Neural cell (in vitro differentiated cells): ENCODE measurements at regions not wholly inside any gene's neighbourhood (a gene's known extent, or its start where the extent isn't known, plus 50 kb on each side); places are given as distances from the start of the nearest gene placed in this dataset.

Experiments
- H2AFZ ChIP-seq: fragments of 200-600, 300-800 bp; sonication (generic), shearing (Covaris generic); 2 replicates; pipeline ENCODE4 v1.6.0; 2014; ENCODE audit warnings: low read depth, mild to moderate bottlenecking, antibody characterized with exemption, low read length, moderate library complexity
- H3F3A ChIP-seq: fragments of 200-600 bp; shearing (Covaris generic); 2 replicates; pipeline ENCODE4 v1.6.1; 2016; ENCODE audit warnings: mild to moderate bottlenecking, moderate library complexity, mixed read lengths, antibody characterized with exemption, low read length; ENCODE audit not compliant: insufficient read depth, poor library complexity, severe bottlenecking
- H3K27ac ChIP-seq: fragments of 200-600, 300-800 bp; sonication (generic), shearing (Covaris generic); 2 replicates; pipeline ENCODE4 v1.5.1; 2014; ENCODE audit warnings: mild to moderate bottlenecking, low read length, moderate library complexity
- H3K27me3 ChIP-seq: fragments of 300-800, 200-600 bp; sonication (generic), shearing (Covaris generic); 2 replicates; pipeline ENCODE4 v1.6.0; 2014; ENCODE audit warnings: mild to moderate bottlenecking, low read depth, low read length, moderate library complexity; ENCODE audit not compliant: insufficient read depth
- H3K36me3 ChIP-seq: fragments of 300-800, 200-600 bp; sonication (generic), shearing (Covaris generic); 2 replicates; pipeline ENCODE4 v1.5.1; 2014; ENCODE audit warnings: mild to moderate bottlenecking, antibody characterized with exemption, low read length, moderate library complexity; ENCODE audit not compliant: insufficient read depth
- H3K4me2 ChIP-seq: fragments of 300-800, 200-600 bp; sonication (generic), shearing (Covaris generic); 2 replicates; pipeline ENCODE4 v1.6.0; 2014; ENCODE audit warnings: mild to moderate bottlenecking, low read length
- H3K4me3 ChIP-seq: fragments of 300-800, 200-600 bp; sonication (generic), shearing (Covaris generic); 2 replicates; pipeline ENCODE4 v1.5.1; 2014; ENCODE audit warnings: mild to moderate bottlenecking, low read length, moderate library complexity
- H3K79me2 ChIP-seq: fragments of 200-600 bp; shearing (Covaris generic); replicated peaks from 2 replicates; pipeline ENCODE4 v1.6.0; 2014; ENCODE audit warnings: mild to moderate bottlenecking, low read length, moderate library complexity; ENCODE audit not compliant: insufficient read depth
- H3K9ac ChIP-seq: fragments of 300-800, 200-600 bp; sonication (generic), shearing (Covaris generic); 2 replicates; pipeline ENCODE4 v1.6.1; 2016; ENCODE audit warnings: mild to moderate bottlenecking, low read length, mixed read lengths
- H3K9me2 ChIP-seq: fragments of 200-600 bp; shearing (Covaris generic); 2 replicates; pipeline ENCODE4 v1.6.1; 2016; ENCODE audit warnings: mild to moderate bottlenecking, low read length, mixed read lengths; ENCODE audit not compliant: insufficient read depth
- H3K9me3 ChIP-seq: fragments of 200-600, 300-800 bp; sonication (generic), shearing (Covaris generic); 2 replicates; pipeline ENCODE4 v1.6.1; 2016; ENCODE audit warnings: mild to moderate bottlenecking, mixed run types, low read length, moderate library complexity, mixed read lengths
- H4K20me1 ChIP-seq: fragments of 200-600 bp; shearing (Covaris generic); 2 replicates; pipeline ENCODE4 v1.6.1; 2016; ENCODE audit warnings: mild to moderate bottlenecking, mixed run types; ENCODE audit not compliant: insufficient read depth
- EP300 ChIP-seq: fragments of 450-650 bp; conservative IDR thresholded peaks from 2 replicates; pipeline ENCODE4 v1.6.1; 2014; ENCODE audit warnings: antibody characterized with exemption, mild to moderate bottlenecking, moderate library complexity; ENCODE audit not compliant: poor library complexity, severe bottlenecking
- EZH2 ChIP-seq: fragments of 200-600, 300-800 bp; shearing (Covaris generic), sonication (generic); IDR thresholded peaks from 2 replicates; pipeline ENCODE4 v1.6.1; 2014; ENCODE audit warnings: antibody characterized with exemption, low read length, borderline replicate concordance, mild to moderate bottlenecking; ENCODE audit not compliant: insufficient read depth, poor library complexity, severe bottlenecking
- MXI1 ChIP-seq: fragments of 450-650 bp; conservative IDR thresholded peaks from 2 replicates; pipeline ENCODE4 v1.6.1; 2014; ENCODE audit warnings: antibody characterized with exemption, mild to moderate bottlenecking; ENCODE audit not compliant: poor library complexity, severe bottlenecking
- POLR2AphosphoS5 ChIP-seq: IDR thresholded peaks from 2 replicates; pipeline ENCODE4 v1.6.1; 2012
- RAD21 ChIP-seq: fragments of 450-650 bp; conservative IDR thresholded peaks from 2 replicates; pipeline ENCODE4 v1.6.1; 2014; ENCODE audit warnings: antibody characterized with exemption, mild to moderate bottlenecking, moderate library complexity
- REST ChIP-seq: IDR thresholded peaks from 2 replicates; pipeline ENCODE4 v1.6.1; 2012; ENCODE audit warnings: borderline replicate concordance
- SMC3 ChIP-seq: fragments of 450-650 bp; conservative IDR thresholded peaks from 2 replicates; pipeline ENCODE4 v1.6.1; 2014; ENCODE audit warnings: antibody characterized with exemption, mild to moderate bottlenecking, moderate library complexity; ENCODE audit not compliant: poor library complexity
- TAF1 ChIP-seq: IDR thresholded peaks from 2 replicates; pipeline ENCODE4 v1.6.1; 2012; ENCODE audit warnings: low read depth
- TF ChIP-seq, protein P1 (sequence below): fragments of 450-650 bp; IDR thresholded peaks from 2 replicates; pipeline ENCODE4 v1.5.1; 2014; ENCODE audit warnings: antibody characterized with exemption, mild to moderate bottlenecking, moderate library complexity; ENCODE audit not compliant: poor library complexity, severe bottlenecking

GRCh38 chr16:49108611-49109010 is 173.0 kb downstream of the CBLN1 start:
- Histone ChIP-seq H3K79me2 (no peaks in the 10 kb centered on the region), H3K9me3 (no peaks in the 10 kb centered on the region), H3K36me3 (no peaks in the 10 kb centered on the region), H3K27me3 (no peaks in the 10 kb centered on the region), H3K27ac (no peak overlapping the region), H3F3A (no peaks in the 10 kb centered on the region), H3K4me3 (no peak overlapping the region), H3K9me2 (no peaks in the 10 kb centered on the region), H4K20me1 (no peaks in the 10 kb centered on the region), H3K9ac (no peak overlapping the region), H2AFZ (no peak overlapping the region), H3K4me2 (no peak overlapping the region)
- TF ChIP-seq RAD21, result no peak
- TF ChIP-seq MXI1, result no peak
- TF ChIP-seq TAF1, result no peak
- TF ChIP-seq SMC3, result no peak
- no peak for TF ChIP-seq REST
- no peak for TF ChIP-seq EP300
- TF ChIP-seq EZH2, result no peak
- TF ChIP-seq, protein P1, sequence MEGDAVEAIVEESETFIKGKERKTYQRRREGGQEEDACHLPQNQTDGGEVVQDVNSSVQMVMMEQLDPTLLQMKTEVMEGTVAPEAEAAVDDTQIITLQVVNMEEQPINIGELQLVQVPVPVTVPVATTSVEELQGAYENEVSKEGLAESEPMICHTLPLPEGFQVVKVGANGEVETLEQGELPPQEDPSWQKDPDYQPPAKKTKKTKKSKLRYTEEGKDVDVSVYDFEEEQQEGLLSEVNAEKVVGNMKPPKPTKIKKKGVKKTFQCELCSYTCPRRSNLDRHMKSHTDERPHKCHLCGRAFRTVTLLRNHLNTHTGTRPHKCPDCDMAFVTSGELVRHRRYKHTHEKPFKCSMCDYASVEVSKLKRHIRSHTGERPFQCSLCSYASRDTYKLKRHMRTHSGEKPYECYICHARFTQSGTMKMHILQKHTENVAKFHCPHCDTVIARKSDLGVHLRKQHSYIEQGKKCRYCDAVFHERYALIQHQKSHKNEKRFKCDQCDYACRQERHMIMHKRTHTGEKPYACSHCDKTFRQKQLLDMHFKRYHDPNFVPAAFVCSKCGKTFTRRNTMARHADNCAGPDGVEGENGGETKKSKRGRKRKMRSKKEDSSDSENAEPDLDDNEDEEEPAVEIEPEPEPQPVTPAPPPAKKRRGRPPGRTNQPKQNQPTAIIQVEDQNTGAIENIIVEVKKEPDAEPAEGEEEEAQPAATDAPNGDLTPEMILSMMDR, result no peak
- no peak for TF ChIP-seq POLR2AphosphoS5

DNA sequence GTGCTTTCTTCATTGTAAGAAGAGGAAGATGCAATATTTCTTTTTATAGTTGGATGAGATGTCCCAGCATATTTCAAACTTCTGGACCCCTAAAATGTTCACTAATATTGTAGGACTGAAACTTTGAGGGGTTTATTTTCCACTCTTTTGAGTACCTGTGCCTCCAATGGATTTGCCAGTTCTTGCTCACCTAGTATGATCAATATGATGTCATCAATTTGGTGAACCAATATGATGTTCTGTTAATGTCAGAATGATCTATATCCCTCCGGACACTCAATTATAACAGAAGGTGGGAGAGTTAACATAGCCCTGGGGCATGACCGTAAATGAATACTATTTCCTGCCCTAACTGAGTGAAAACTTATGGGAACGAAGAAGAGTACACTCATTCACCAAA is 178.3 kb downstream of the CBLN1 start:
- no peaks in the 10 kb centered on the region for H4K20me1 ChIP-seq
- H3K36me3 ChIP-seq, result no peaks in the 10 kb centered on the region
- no peak overlapping the region for H3K9ac ChIP-seq
- H3K79me2 ChIP-seq, result no peaks in the 10 kb centered on the region
- H3K9me3 ChIP-seq, result no peaks in the 10 kb centered on the region
- H3K4me2 ChIP-seq, result no peak overlapping the region
- no peak overlapping the region for H3K27ac ChIP-seq
- H2AFZ ChIP-seq, result no peak overlapping the region
- no peak overlapping the region for H3K4me3 ChIP-seq
- no peaks in the 10 kb centered on the region for H3K9me2 ChIP-seq
- H3F3A ChIP-seq, result no peaks in the 10 kb centered on the region
- H3K27me3 ChIP-seq, result no peaks in the 10 kb centered on the region
- TF ChIP-seq EP300 (no peak), EZH2 (no peak), MXI1 (no peak), RAD21 (no peak), TAF1 (no peak), REST (no peak), SMC3 (no peak), POLR2AphosphoS5 (no peak)
- TF ChIP-seq, protein P1, result no peak
